GM23338 (cell line): ENCODE measurements at regions not wholly inside any gene's neighbourhood (a gene's known extent, or its start where the extent isn't known, plus 50 kb on each side); places are given as distances from the start of the nearest gene placed in this dataset.

Experiments used
- ATAC-seq: fragments of 200-7000 bp; cut with Tn5 transposase; 3 replicates; pipeline ENCODE4 v1.9.1; 2020
- DNase-seq: peaks from one replicate; pipeline ENCODE4 v3.0.0-alpha.2; 2015; ENCODE audit warnings: low spot score
- H2AFZ ChIP-seq: fragments of 200-600 bp; sonication (generic); 2 replicates; pipeline ENCODE4 v1.8.0; 2016; ENCODE audit warnings: antibody characterized with exemption, mild to moderate bottlenecking, moderate library complexity
- H3F3A ChIP-seq: fragments of 200-600 bp; sonication (generic); replicated peaks from 2 replicates; pipeline ENCODE4 v1.8.0; 2017; ENCODE audit warnings: antibody characterized with exemption, mixed run types, low read depth
- H3K27ac ChIP-seq: fragments of 200-600 bp; sonication (generic); 2 replicates; pipeline ENCODE4 v1.6.1; 2016; ENCODE audit warnings: low read depth
- H3K27me3 ChIP-seq: fragments of 200-600 bp; sonication (generic); 2 replicates; pipeline ENCODE4 v1.8.0; 2016; ENCODE audit warnings: mild to moderate bottlenecking, mixed run types, moderate library complexity; ENCODE audit not compliant: insufficient read depth
- H3K36me3 ChIP-seq: fragments of 200-600 bp; sonication (generic); 2 replicates; pipeline ENCODE4 v1.8.0; 2016; ENCODE audit warnings: mild to moderate bottlenecking; ENCODE audit not compliant: insufficient read depth
- H3K4me1 ChIP-seq: fragments of 200-600 bp; sonication (generic); 2 replicates; pipeline ENCODE4 v1.8.0; 2016; ENCODE audit warnings: mild to moderate bottlenecking, moderate library complexity; ENCODE audit not compliant: insufficient read depth
- H3K4me2 ChIP-seq: fragments of 200-600 bp; sonication (generic); 2 replicates; pipeline ENCODE4 v1.7.1; 2017; ENCODE audit warnings: mixed run types
- H3K4me3 ChIP-seq: fragments of 200-600 bp; sonication (generic); 2 replicates; pipeline ENCODE4 v1.6.1; 2016; ENCODE audit warnings: mixed run types
- H3K79me2 ChIP-seq: fragments of 200-600 bp; sonication (generic); replicated peaks from 2 replicates; pipeline ENCODE4 v1.8.0; 2017; ENCODE audit warnings: mild to moderate bottlenecking; ENCODE audit not compliant: insufficient read depth
- H3K9me2 ChIP-seq: fragments of 200-600 bp; sonication (generic); 2 replicates; pipeline ENCODE4 v1.8.0; 2017; ENCODE audit not compliant: insufficient read depth
- H4K20me1 ChIP-seq: fragments of 200-600 bp; sonication (generic); replicated peaks from 2 replicates; pipeline ENCODE4 v1.8.0; 2017; ENCODE audit warnings: mild to moderate bottlenecking; ENCODE audit not compliant: insufficient read depth
- H3K27ac Mint-ChIP-seq: 2 replicates; pipeline ENCODE4 v1.8.0; 2020; ENCODE audit warnings: inconsistent platforms, mild to moderate bottlenecking, moderate library complexity, mixed read lengths
- H3K27me3 Mint-ChIP-seq: 3 replicates; pipeline ENCODE4 v1.8.0; 2022; ENCODE audit warnings: low read depth, mild to moderate bottlenecking, moderate library complexity, mixed read lengths, inconsistent platforms; ENCODE audit not compliant: insufficient read depth, poor library complexity
- H3K36me3 Mint-ChIP-seq: 3 replicates; pipeline ENCODE4 v1.8.0; 2021; ENCODE audit warnings: low read depth, mild to moderate bottlenecking, inconsistent platforms, moderate library complexity, mixed read lengths
- H3K4me1 Mint-ChIP-seq: 3 replicates; pipeline ENCODE4 v1.8.0; 2020; ENCODE audit warnings: mild to moderate bottlenecking, inconsistent platforms, mixed read lengths
- H3K4me3 Mint-ChIP-seq: 3 replicates; pipeline ENCODE4 v1.8.0; 2021; ENCODE audit warnings: moderate library complexity, mild to moderate bottlenecking, inconsistent platforms, mixed read lengths
- H3K9me3 Mint-ChIP-seq: 3 replicates; pipeline ENCODE4 v1.8.0; 2020; ENCODE audit warnings: moderate library complexity, mild to moderate bottlenecking, inconsistent platforms, mixed read lengths
- CREB1 ChIP-seq: fragments of 250-450 bp; sonication (Bioruptor Pico); IDR thresholded peaks from 2 replicates; pipeline ENCODE4 v1.5.0; 2020; ENCODE audit warnings: low read depth, mild to moderate bottlenecking, moderate library complexity
- ETS1 ChIP-seq: IDR thresholded peaks from 2 replicates; pipeline ENCODE4 v1.6.1; 2016; ENCODE audit warnings: antibody characterized with exemption
- EZH2 ChIP-seq: fragments of 200-600 bp; sonication (generic); IDR thresholded peaks from one replicate; pipeline ENCODE4 v1.8.0; 2017; ENCODE audit warnings: antibody characterized with exemption, mild to moderate bottlenecking, low read depth; ENCODE audit not compliant: unreplicated experiment
- POLR2AphosphoS5 ChIP-seq: IDR thresholded peaks from 2 replicates; pipeline ENCODE4 v1.6.1; 2016; ENCODE audit warnings: antibody characterized with exemption, low read depth
- STAT1 ChIP-seq: IDR thresholded peaks from one replicate; pipeline ENCODE4 v1.6.1; 2016; ENCODE audit warnings: antibody characterized with exemption; ENCODE audit not compliant: unreplicated experiment
- ZNF114 ChIP-seq: fragments of 250-450 bp; sonication (Bioruptor Pico); IDR thresholded peaks from 2 replicates; pipeline ENCODE4 v1.5.0; 2020; ENCODE audit warnings: mild to moderate bottlenecking, moderate library complexity
- TF ChIP-seq, protein P1 (sequence below): fragments of 250-450 bp; sonication (Bioruptor Pico); IDR thresholded peaks from 2 replicates; pipeline ENCODE4 v1.5.0; 2020; ENCODE audit warnings: mild to moderate bottlenecking, moderate library complexity

- TF ChIP-seq, protein P1, sequence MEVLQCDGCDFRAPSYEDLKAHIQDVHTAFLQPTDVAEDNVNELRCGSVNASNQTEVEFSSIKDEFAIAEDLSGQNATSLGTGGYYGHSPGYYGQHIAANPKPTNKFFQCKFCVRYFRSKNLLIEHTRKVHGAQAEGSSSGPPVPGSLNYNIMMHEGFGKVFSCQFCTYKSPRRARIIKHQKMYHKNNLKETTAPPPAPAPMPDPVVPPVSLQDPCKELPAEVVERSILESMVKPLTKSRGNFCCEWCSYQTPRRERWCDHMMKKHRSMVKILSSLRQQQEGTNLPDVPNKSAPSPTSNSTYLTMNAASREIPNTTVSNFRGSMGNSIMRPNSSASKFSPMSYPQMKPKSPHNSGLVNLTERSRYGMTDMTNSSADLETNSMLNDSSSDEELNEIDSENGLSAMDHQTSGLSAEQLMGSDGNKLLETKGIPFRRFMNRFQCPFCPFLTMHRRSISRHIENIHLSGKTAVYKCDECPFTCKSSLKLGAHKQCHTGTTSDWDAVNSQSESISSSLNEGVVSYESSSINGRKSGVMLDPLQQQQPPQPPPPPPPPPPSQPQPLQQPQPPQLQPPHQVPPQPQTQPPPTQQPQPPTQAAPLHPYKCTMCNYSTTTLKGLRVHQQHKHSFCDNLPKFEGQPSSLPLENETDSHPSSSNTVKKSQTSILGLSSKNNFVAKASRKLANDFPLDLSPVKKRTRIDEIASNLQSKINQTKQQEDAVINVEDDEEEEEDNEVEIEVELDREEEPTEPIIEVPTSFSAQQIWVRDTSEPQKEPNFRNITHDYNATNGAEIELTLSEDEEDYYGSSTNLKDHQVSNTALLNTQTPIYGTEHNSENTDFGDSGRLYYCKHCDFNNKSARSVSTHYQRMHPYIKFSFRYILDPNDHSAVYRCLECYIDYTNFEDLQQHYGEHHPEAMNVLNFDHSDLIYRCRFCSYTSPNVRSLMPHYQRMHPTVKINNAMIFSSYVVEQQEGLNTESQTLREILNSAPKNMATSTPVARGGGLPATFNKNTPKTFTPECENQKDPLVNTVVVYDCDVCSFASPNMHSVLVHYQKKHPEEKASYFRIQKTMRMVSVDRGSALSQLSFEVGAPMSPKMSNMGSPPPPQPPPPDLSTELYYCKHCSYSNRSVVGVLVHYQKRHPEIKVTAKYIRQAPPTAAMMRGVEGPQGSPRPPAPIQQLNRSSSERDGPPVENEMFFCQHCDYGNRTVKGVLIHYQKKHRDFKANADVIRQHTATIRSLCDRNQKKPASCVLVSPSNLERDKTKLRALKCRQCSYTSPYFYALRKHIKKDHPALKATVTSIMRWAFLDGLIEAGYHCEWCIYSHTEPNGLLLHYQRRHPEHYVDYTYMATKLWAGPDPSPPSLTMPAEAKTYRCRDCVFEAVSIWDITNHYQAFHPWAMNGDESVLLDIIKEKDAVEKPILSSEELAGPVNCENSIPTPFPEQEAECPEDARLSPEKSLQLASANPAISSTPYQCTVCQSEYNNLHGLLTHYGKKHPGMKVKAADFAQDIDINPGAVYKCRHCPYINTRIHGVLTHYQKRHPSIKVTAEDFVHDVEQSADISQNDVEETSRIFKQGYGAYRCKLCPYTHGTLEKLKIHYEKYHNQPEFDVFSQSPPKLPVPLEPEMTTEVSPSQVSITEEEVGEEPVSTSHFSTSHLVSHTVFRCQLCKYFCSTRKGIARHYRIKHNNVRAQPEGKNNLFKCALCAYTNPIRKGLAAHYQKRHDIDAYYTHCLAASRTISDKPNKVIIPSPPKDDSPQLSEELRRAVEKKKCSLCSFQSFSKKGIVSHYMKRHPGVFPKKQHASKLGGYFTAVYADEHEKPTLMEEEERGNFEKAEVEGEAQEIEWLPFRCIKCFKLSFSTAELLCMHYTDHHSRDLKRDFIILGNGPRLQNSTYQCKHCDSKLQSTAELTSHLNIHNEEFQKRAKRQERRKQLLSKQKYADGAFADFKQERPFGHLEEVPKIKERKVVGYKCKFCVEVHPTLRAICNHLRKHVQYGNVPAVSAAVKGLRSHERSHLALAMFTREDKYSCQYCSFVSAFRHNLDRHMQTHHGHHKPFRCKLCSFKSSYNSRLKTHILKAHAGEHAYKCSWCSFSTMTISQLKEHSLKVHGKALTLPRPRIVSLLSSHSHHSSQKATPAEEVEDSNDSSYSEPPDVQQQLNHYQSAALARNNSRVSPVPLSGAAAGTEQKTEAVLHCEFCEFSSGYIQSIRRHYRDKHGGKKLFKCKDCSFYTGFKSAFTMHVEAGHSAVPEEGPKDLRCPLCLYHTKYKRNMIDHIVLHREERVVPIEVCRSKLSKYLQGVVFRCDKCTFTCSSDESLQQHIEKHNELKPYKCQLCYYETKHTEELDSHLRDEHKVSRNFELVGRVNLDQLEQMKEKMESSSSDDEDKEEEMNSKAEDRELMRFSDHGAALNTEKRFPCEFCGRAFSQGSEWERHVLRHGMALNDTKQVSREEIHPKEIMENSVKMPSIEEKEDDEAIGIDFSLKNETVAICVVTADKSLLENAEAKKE (CRISPR knock-in tag) = no peak
These were observed 286.0 kb downstream of the NFKBIZ start (continued) for GRCh38 chr3:102135316-102135715.

GRCh38 chr3:102136183-102136582 lies 286.9 kb downstream of the NFKBIZ start:
- no peak for DNase-seq
- H3K4me3 ChIP-seq = no peak overlapping the region
- H4K20me1 ChIP-seq = no peaks in the 10 kb centered on the region
- H3K27ac ChIP-seq = no peak overlapping the region
- H3K79me2 ChIP-seq = no peaks in the 10 kb centered on the region
- no peaks in the 10 kb centered on the region for H3F3A ChIP-seq
- no peaks in the 10 kb centered on the region for H3K4me1 ChIP-seq
- H2AFZ ChIP-seq = 0 out of 2 replicates have a peak overlapping the region, but pooled peaks have one; percentile 69
- H3K27me3 Mint-ChIP-seq = peaks cover 1% of the 10 kb centered on the region
- no peak overlapping the region for H3K4me2 ChIP-seq
- no peaks in the 10 kb centered on the region for H3K9me2 ChIP-seq
- no peaks in the 10 kb centered on the region for H3K9me3 Mint-ChIP-seq
- H3K4me3 Mint-ChIP-seq = no peak overlapping the region
- H3K36me3 Mint-ChIP-seq = no peaks in the 10 kb centered on the region
- no peaks in the 10 kb centered on the region for H3K4me1 Mint-ChIP-seq
- no peaks in the 10 kb centered on the region for H3K27me3 ChIP-seq
- H3K27ac Mint-ChIP-seq = no peak overlapping the region
- no peaks in the 10 kb centered on the region for H3K36me3 ChIP-seq
- no peak for ATAC-seq
- TF ChIP-seq, protein P1 (CRISPR knock-in tag) = no peak
- TF ChIP-seq ZNF114 (CRISPR knock-in tag) (no peak), EZH2 (no peak), POLR2AphosphoS5 (no peak), CREB1 (no peak), ETS1 (no peak), STAT1 (no peak)
